OCI-LY3 (cell line): ENCODE measurements at regions not wholly inside any gene's neighbourhood (a gene's known extent, or its start where the extent isn't known, plus 50 kb on each side); places are given as distances from the start of the nearest gene placed in this dataset.

Experiments
- H2AFZ ChIP-seq: fragments of 200-600, 300-600 bp; shearing (Covaris generic); 2 replicates; pipeline ENCODE4 v1.6.0; 2014; ENCODE audit warnings: antibody characterized with exemption, low read depth, low read length
- H3K27ac ChIP-seq: fragments of 200-600, 300-600 bp; sonication (generic); 2 replicates; pipeline ENCODE4 v1.5.1; 2014; ENCODE audit warnings: mild to moderate bottlenecking, low read length, moderate library complexity, mixed read lengths
- H3K27me3 ChIP-seq: fragments of 200-600, 300-600 bp; sonication (generic); 2 replicates; pipeline ENCODE4 v1.6.1; 2014; ENCODE audit warnings: low read depth, low read length, mixed read lengths
- H3K36me3 ChIP-seq: fragments of 200-600, 300-600 bp; sonication (generic); replicated peaks from 2 replicates; pipeline ENCODE3; 2014; ENCODE audit warnings: low read depth, low read length, mixed read lengths
- H3K4me1 ChIP-seq: fragments of 300-600, 200-600 bp; sonication (generic); 2 replicates; pipeline ENCODE4 v1.6.1; 2014; ENCODE audit warnings: low read length, mixed read lengths
- H3K4me2 ChIP-seq: fragments of 200-600, 300-600 bp; sonication (generic); 2 replicates; pipeline ENCODE4 v1.6.1; 2014; ENCODE audit warnings: low read length, mixed read lengths
- H3K4me3 ChIP-seq: fragments of 300-600, 200-600 bp; sonication (generic); 2 replicates; pipeline ENCODE4 v1.5.1; 2014; ENCODE audit warnings: antibody characterized with exemption, mild to moderate bottlenecking, low read length, moderate library complexity
- H3K79me2 ChIP-seq: fragments of 300-600, 200-600 bp; shearing (Covaris generic); 2 replicates; pipeline ENCODE4 v1.6.1; 2014; ENCODE audit warnings: mild to moderate bottlenecking, low read length, mixed read lengths
- H3K9ac ChIP-seq: fragments of 300-600, 200-600 bp; shearing (Covaris generic); 2 replicates; pipeline ENCODE4 v1.6.0; 2014; ENCODE audit warnings: mild to moderate bottlenecking, low read length, moderate library complexity
- H3K9me3 ChIP-seq: fragments of 200-600, 300-600 bp; shearing (Covaris generic); 2 replicates; pipeline ENCODE4 v1.6.1; 2014; ENCODE audit warnings: low read length, mixed read lengths; ENCODE audit not compliant: insufficient read depth
- H4K20me1 ChIP-seq: fragments of 200-600, 300-600 bp; sonication (generic); 2 replicates; pipeline ENCODE4 v1.6.1; 2016; ENCODE audit warnings: low read length, mixed read lengths; ENCODE audit not compliant: insufficient read depth
- CTCF ChIP-seq: fragments of 200-600, 300-600 bp; sonication (generic); IDR thresholded peaks from 2 replicates; pipeline ENCODE4 v1.5.1; 2014; ENCODE audit warnings: antibody characterized with exemption, low read length, low read depth
- EZH2phosphoT487 ChIP-seq: fragments of 200-600 bp; shearing (Covaris generic); IDR thresholded peaks from 2 replicates; pipeline ENCODE4 v1.6.1; 2018; ENCODE audit warnings: antibody characterized with exemption, mixed run types, low read depth

GRCh38 chr18:22697561-22697960 is 235.6 kb upstream of the RBBP8 start:
- H3K36me3 ChIP-seq = peaks cover 5% of the 10 kb centered on the region
- TF ChIP-seq CTCF (no peak), EZH2phosphoT487 (no peak)
- H3K27ac ChIP-seq = no peak overlapping the region
- no peak overlapping the region for H2AFZ ChIP-seq
- no peak overlapping the region for H3K9ac ChIP-seq
- H3K4me2 ChIP-seq = no peak overlapping the region
- peaks cover 9% of the 10 kb centered on the region for H3K4me1 ChIP-seq
- H3K27me3 ChIP-seq = no peaks in the 10 kb centered on the region
- H3K9me3 ChIP-seq = no peaks in the 10 kb centered on the region
- H4K20me1 ChIP-seq = no peaks in the 10 kb centered on the region
- H3K4me3 ChIP-seq = no peak overlapping the region
- H3K79me2 ChIP-seq = no peaks in the 10 kb centered on the region

GRCh38 chr18:22698711-22699110 is 234.4 kb upstream of the RBBP8 start:
- Histone ChIP-seq H3K27me3 (no peaks in the 10 kb centered on the region), H3K4me1 (peaks cover 2% of the 10 kb centered on the region), H3K9me3 (no peaks in the 10 kb centered on the region), H3K4me2 (no peak overlapping the region), H3K9ac (no peak overlapping the region), H2AFZ (no peak overlapping the region), H3K79me2 (no peaks in the 10 kb centered on the region), H3K27ac (no peak overlapping the region), H3K4me3 (no peak overlapping the region), H4K20me1 (no peaks in the 10 kb centered on the region), H3K36me3 (no peaks in the 10 kb centered on the region)
- TF ChIP-seq CTCF (no peak), EZH2phosphoT487 (no peak)

GRCh38 chr18:22699629-22700028 is 233.5 kb upstream of the RBBP8 start:
- Histone ChIP-seq H3K9ac (no peak overlapping the region), H3K4me2 (no peak overlapping the region), H4K20me1 (no peaks in the 10 kb centered on the region), H3K27me3 (no peaks in the 10 kb centered on the region), H3K4me3 (no peak overlapping the region), H3K36me3 (no peaks in the 10 kb centered on the region), H3K79me2 (no peaks in the 10 kb centered on the region), H3K4me1 (peaks cover 10% of the 10 kb centered on the region), H3K27ac (no peak overlapping the region), H3K9me3 (no peaks in the 10 kb centered on the region), H2AFZ (no peak overlapping the region; the same call in 1 of the 2 replicates)
- TF ChIP-seq CTCF (no peak), EZH2phosphoT487 (no peak)

GRCh38 chr18:22700920-22701319 is 232.2 kb upstream of the RBBP8 start:
- H3K4me2 ChIP-seq = no peak overlapping the region
- no peak overlapping the region for H3K9ac ChIP-seq
- TF ChIP-seq EZH2phosphoT487 = no peak
- no peak for TF ChIP-seq CTCF
- no peak overlapping the region for H3K27ac ChIP-seq
- no peak overlapping the region for H2AFZ ChIP-seq
- peaks cover 21% of the 10 kb centered on the region for H3K4me1 ChIP-seq
- H3K79me2 ChIP-seq = no peaks in the 10 kb centered on the region
- H3K4me3 ChIP-seq = no peak overlapping the region
- H3K36me3 ChIP-seq = no peaks in the 10 kb centered on the region
- no peaks in the 10 kb centered on the region for H3K27me3 ChIP-seq
- no peaks in the 10 kb centered on the region for H3K9me3 ChIP-seq
- no peaks in the 10 kb centered on the region for H4K20me1 ChIP-seq
